Activated CD4-positive, alpha-beta T cell treated with anti-CD3 and anti-CD28 coated beads, Interleukin-2, amount 10 ng/mL, durations not matched to agents 7 days and 5 days (primary cell): ENCODE measurements at regions not wholly inside any gene's neighbourhood (a gene's known extent, or its start where the extent isn't known, plus 50 kb on each side); places are given as distances from the start of the nearest gene placed in this dataset.

Experiments used
- CTCF ChIA-PET: fragments of 350-600 bp; sonication (Branson Sonifier 250); formaldehyde crosslinking; loops from one replicate; lab custom pipeline; 2021; ENCODE audit warnings: antibody characterized with exemption; lab: Charles Lee
- POLR2A ChIA-PET: fragments of 350-600 bp; sonication (Branson Sonifier 250); formaldehyde crosslinking; loops from one replicate; lab custom pipeline; 2021; ENCODE audit warnings: antibody characterized with exemption; lab: Charles Lee
- DNase-seq: peaks from one replicate; pipeline ENCODE4 v3.0.0-alpha.2; 2020
- H3K27ac Mint-ChIP-seq: one replicate; pipeline ENCODE4 v1.8.0; 2021; ENCODE audit warnings: mild to moderate bottlenecking, moderate library complexity, mixed read lengths
- H3K27me3 Mint-ChIP-seq: one replicate; pipeline ENCODE4 v1.8.0; 2021; ENCODE audit warnings: mixed read lengths
- H3K36me3 Mint-ChIP-seq: one replicate; pipeline ENCODE4 v1.8.0; 2021; ENCODE audit warnings: low read depth, mixed read lengths
- H3K4me1 Mint-ChIP-seq: one replicate; pipeline ENCODE4 v1.8.0; 2021; ENCODE audit warnings: mixed read lengths
- H3K4me3 Mint-ChIP-seq: one replicate; pipeline ENCODE4 v1.8.0; 2021; ENCODE audit warnings: mild to moderate bottlenecking, moderate library complexity, mixed read lengths
- H3K9me3 Mint-ChIP-seq: one replicate; pipeline ENCODE4 v1.8.0; 2021; ENCODE audit warnings: mixed read lengths

GRCh38 chr15:95442107-95442719, 888.3 kb upstream of the NR2F2 start:
- H3K4me1 Mint-ChIP-seq: peaks cover 20% of the 10 kb centered on the region
- H3K27ac Mint-ChIP-seq: no peak overlapping the region
- peaks cover 6% of the 10 kb centered on the region for H3K27me3 Mint-ChIP-seq
- peaks cover 8% of the 10 kb centered on the region for H3K36me3 Mint-ChIP-seq
- H3K9me3 Mint-ChIP-seq: peaks cover 8% of the 10 kb centered on the region
- ChIA-PET POLR2A (no interaction called here), CTCF (no interaction called here)
- no peak for DNase-seq
- H3K4me3 Mint-ChIP-seq: no peak overlapping the region

- H3K4me1 Mint-ChIP-seq: peaks cover 32% of the 10 kb centered on the region
- H3K9me3 Mint-ChIP-seq: peaks cover 11% of the 10 kb centered on the region
- peaks cover 14% of the 10 kb centered on the region for H3K27me3 Mint-ChIP-seq
- H3K36me3 Mint-ChIP-seq: peaks cover 8% of the 10 kb centered on the region
- no peak overlapping the region for H3K4me3 Mint-ChIP-seq
- H3K27ac Mint-ChIP-seq: no peak overlapping the region
- ChIA-PET POLR2A (no interaction called here), CTCF (no interaction called here)
- DNase-seq: no peak
These were observed 885.6 kb upstream of the NR2F2 start for GRCh38 chr15:95444860-95445259.

GRCh38 chr15:95446854-95447253, 883.6 kb upstream of the NR2F2 start:
- Mint-ChIP-seq H3K4me1 (peaks cover 32% of the 10 kb centered on the region), H3K36me3 (peaks cover 8% of the 10 kb centered on the region), H3K27ac (peak overlapping the region; percentile 47), H3K9me3 (peaks cover 14% of the 10 kb centered on the region), H3K27me3 (peaks cover 23% of the 10 kb centered on the region), H3K4me3 (peak overlapping the region; percentile 24)
- DNase-seq: peak; percentile 75
- ChIA-PET POLR2A (no interaction called here), CTCF (interaction anchor here (1.2 kb wide), 1 partner anchor 8 kb away, joined by 5 read pairs; no protein-coding TSS in a partner anchor)

GRCh38 chr15:95447486-95447885, 883.0 kb upstream of the NR2F2 start:
- Mint-ChIP-seq H3K4me1 (peaks cover 32% of the 10 kb centered on the region), H3K27ac (no peak overlapping the region), H3K36me3 (peaks cover 8% of the 10 kb centered on the region), H3K27me3 (peaks cover 26% of the 10 kb centered on the region), H3K4me3 (peak overlapping the region; percentile 24), H3K9me3 (peaks cover 14% of the 10 kb centered on the region)
- ChIA-PET POLR2A (no interaction called here), CTCF (interaction anchor here (1.2 kb wide), 1 partner anchor 9 kb away, joined by 5 read pairs; no protein-coding TSS in a partner anchor)
- DNase-seq: no peak

- no peak for DNase-seq
- Mint-ChIP-seq H3K27ac (no peak overlapping the region), H3K27me3 (peaks cover 22% of the 10 kb centered on the region), H3K4me3 (no peak overlapping the region), H3K36me3 (peaks cover 9% of the 10 kb centered on the region), H3K9me3 (peaks cover 14% of the 10 kb centered on the region), H3K4me1 (peaks cover 32% of the 10 kb centered on the region)
- CTCF ChIA-PET: interaction anchor here (0.6 to 1.0 kb wide), 3 partner anchors 9 to 357 kb away, joined by 3 to 5 read pairs (median 3); no protein-coding TSS in a partner anchor
- POLR2A ChIA-PET: no interaction called here
These were observed 881.8 kb upstream of the NR2F2 start for GRCh38 chr15:95448531-95449229.

- ChIA-PET POLR2A (no interaction called here), CTCF (interaction anchor here (1.0 kb wide), 2 partner anchors 10 to 17 kb away, joined by 3 read pairs; no protein-coding TSS in a partner anchor)
- H3K4me3 Mint-ChIP-seq: no peak overlapping the region
- peaks cover 22% of the 10 kb centered on the region for H3K27me3 Mint-ChIP-seq
- H3K9me3 Mint-ChIP-seq: peaks cover 15% of the 10 kb centered on the region
- no peak for DNase-seq
- H3K4me1 Mint-ChIP-seq: peaks cover 32% of the 10 kb centered on the region
- H3K27ac Mint-ChIP-seq: no peak overlapping the region
- H3K36me3 Mint-ChIP-seq: peaks cover 6% of the 10 kb centered on the region
These were observed 881.3 kb upstream of the NR2F2 start for GRCh38 chr15:95449230-95449628.

GRCh38 chr15:95450413-95450812, 880.1 kb upstream of the NR2F2 start:
- peaks cover 35% of the 10 kb centered on the region for H3K4me1 Mint-ChIP-seq
- H3K36me3 Mint-ChIP-seq: peaks cover 6% of the 10 kb centered on the region
- H3K27ac Mint-ChIP-seq: no peak overlapping the region
- peaks cover 22% of the 10 kb centered on the region for H3K27me3 Mint-ChIP-seq
- no peak for DNase-seq
- no peak overlapping the region for H3K4me3 Mint-ChIP-seq
- ChIA-PET CTCF (no interaction called here), POLR2A (no interaction called here)
- peaks cover 13% of the 10 kb centered on the region for H3K9me3 Mint-ChIP-seq

- DNase-seq: no peak
- Mint-ChIP-seq H3K27ac (no peak overlapping the region), H3K9me3 (peaks cover 9% of the 10 kb centered on the region), H3K27me3 (peaks cover 22% of the 10 kb centered on the region), H3K36me3 (peaks cover 1% of the 10 kb centered on the region), H3K4me1 (peaks cover 37% of the 10 kb centered on the region), H3K4me3 (no peak overlapping the region)
- ChIA-PET POLR2A (no interaction called here), CTCF (no interaction called here)
These were observed 878.6 kb upstream of the NR2F2 start for GRCh38 chr15:95451938-95452337.

GRCh38 chr15:95454403-95455262, 875.9 kb upstream of the NR2F2 start:
- ChIA-PET CTCF (interaction anchor here (1.1 kb wide), 1 partner anchor 10 kb away, joined by 3 read pairs; no protein-coding TSS in a partner anchor), POLR2A (no interaction called here)
- Mint-ChIP-seq H3K27me3 (peaks cover 16% of the 10 kb centered on the region), H3K9me3 (peaks cover 6% of the 10 kb centered on the region), H3K4me3 (no peak overlapping the region), H3K4me1 (peaks cover 25% of the 10 kb centered on the region), H3K27ac (no peak overlapping the region), H3K36me3 (peaks cover 1% of the 10 kb centered on the region)
- DNase-seq: no peak

GRCh38 chr15:95457520-95457919, 873.0 kb upstream of the NR2F2 start:
- Mint-ChIP-seq H3K4me1 (peaks cover 25% of the 10 kb centered on the region), H3K27ac (no peak overlapping the region), H3K36me3 (peaks cover 1% of the 10 kb centered on the region), H3K9me3 (peaks cover 3% of the 10 kb centered on the region), H3K27me3 (peaks cover 13% of the 10 kb centered on the region), H3K4me3 (no peak overlapping the region)
- DNase-seq: no peak
- CTCF ChIA-PET: no interaction called here
- POLR2A ChIA-PET: no interaction called here

GRCh38 chr15:95458721-95459120, 871.8 kb upstream of the NR2F2 start:
- peaks cover 3% of the 10 kb centered on the region for H3K9me3 Mint-ChIP-seq
- ChIA-PET POLR2A (no interaction called here), CTCF (no interaction called here)
- H3K36me3 Mint-ChIP-seq: no peaks in the 10 kb centered on the region
- H3K27ac Mint-ChIP-seq: no peak overlapping the region
- no peak for DNase-seq
- no peak overlapping the region for H3K4me3 Mint-ChIP-seq
- H3K27me3 Mint-ChIP-seq: peaks cover 13% of the 10 kb centered on the region
- peaks cover 25% of the 10 kb centered on the region for H3K4me1 Mint-ChIP-seq

GRCh38 chr15:95459273-95459672, 871.2 kb upstream of the NR2F2 start:
- H3K4me1 Mint-ChIP-seq: peaks cover 25% of the 10 kb centered on the region
- ChIA-PET CTCF (no interaction called here), POLR2A (no interaction called here)
- H3K27me3 Mint-ChIP-seq: peaks cover 13% of the 10 kb centered on the region
- no peak overlapping the region for H3K27ac Mint-ChIP-seq
- DNase-seq: no peak
- no peak overlapping the region for H3K4me3 Mint-ChIP-seq
- peaks cover 2% of the 10 kb centered on the region for H3K9me3 Mint-ChIP-seq
- no peaks in the 10 kb centered on the region for H3K36me3 Mint-ChIP-seq
